Prostate gland (tissue), 2 donors: ENCODE measurements at regions not wholly inside any gene's neighbourhood (a gene's known extent, or its start where the extent isn't known, plus 50 kb on each side); places are given as distances from the start of the nearest gene placed in this dataset.
"Not testable (repeated sequence)": the region's sequence is repeated elsewhere in the genome, so short reads cannot be mapped to it uniquely, and the experiment has no call there.

ENCODE experiments used
- DNase-seq: peaks from one replicate; pipeline ENCODE4 v3.0.0-alpha.2; 2019; ENCODE audit warnings: low spot score
- H3K27ac ChIP-seq, 2 donors: fragments of 200-600 bp; sonication (generic); 2 replicates each; pipeline ENCODE4 v1.5.1; 2017 to 2019
- H3K27me3 ChIP-seq: fragments of 200-600 bp; sonication (generic); replicated peaks from 2 replicates; pipeline ENCODE4 v1.5.1; 2019; ENCODE audit not compliant: insufficient read depth
- H3K36me3 ChIP-seq, 2 donors: fragments of 200-600 bp; sonication (generic); 1 replicate in 1 of 2; 2 replicates in 1 of 2; pipeline versions ENCODE4 v1.5.1 to v1.8.1; 2017 to 2019
- H3K4me1 ChIP-seq: fragments of 200-600 bp; sonication (generic); replicated peaks from 2 replicates; pipeline ENCODE4 v1.5.1; 2019
- H3K4me3 ChIP-seq, 2 donors: fragments of 200-600 bp; sonication (generic); 2 replicates each; pipeline ENCODE4 v1.5.1; 2017 to 2019
- H3K9me3 ChIP-seq: fragments of 200-600 bp; sonication (generic); 2 replicates; pipeline ENCODE4 v1.5.1; 2017
- CTCF ChIP-seq, 4 experiments: fragments of 200-600 bp in 2 of 4; fragments of 450-650 bp in 2 of 4; sonication (generic) in 2 of 4; IDR thresholded peaks; 1 replicate in 3 of 4; 2 replicates in 1 of 4; pipeline ENCODE4 v1.5.1; 2016 to 2019; ENCODE audit warnings: antibody characterized with exemption in 4 of 4, mild to moderate bottlenecking in 2 of 4, moderate library complexity in 2 of 4
- POLR2A ChIP-seq: fragments of 450-650 bp; IDR thresholded peaks from one replicate; pipeline ENCODE4 v1.6.1; 2016; ENCODE audit warnings: antibody characterized with exemption, mild to moderate bottlenecking
- POLR2AphosphoS5 ChIP-seq: sonication (generic); formaldehyde crosslinking; IDR thresholded peaks from one replicate; pipeline ENCODE4 v1.6.1; 2017; ENCODE audit warnings: antibody characterized with exemption
- WGBS: methylation state at CpG from one replicate; pipeline ENCODE4 v1.1.5; 2018; 5-methylcytosine and 5-hydroxymethylcytosine counted together
- intact Hi-C: fragments of 100-400 bp; cut with DNase I; formaldehyde crosslinking; loops from one replicate; pipeline ENCODE4 v1.14.2; 2022

GRCh38 chr16:52350031-52350642, 196.8 kb downstream of the TOX3 start:
- no peaks in the 10 kb centered on the region for H3K27me3 ChIP-seq
- TF ChIP-seq POLR2A: no peak
- no peak for TF ChIP-seq CTCF (IDR thresholded peaks at IDR 0.05)
- no peak for TF ChIP-seq POLR2AphosphoS5
- H3K4me1 ChIP-seq: no peaks in the 10 kb centered on the region
- DNase-seq: no peak
- 80% methylated on average over 3 of the region's 3 CpGs for WGBS
- H3K4me3 ChIP-seq: no peak overlapping the region
- H3K36me3 ChIP-seq: no peaks in the 10 kb centered on the region
- intact Hi-C loops: no loop called here
- no peak overlapping the region for H3K27ac ChIP-seq
- no peaks in the 10 kb centered on the region for H3K9me3 ChIP-seq

GRCh38 chr16:52346709-52347108, 200.2 kb downstream of the TOX3 start:
- no peak for DNase-seq
- Histone ChIP-seq H3K4me1 (no peaks in the 10 kb centered on the region), H3K27ac (no peak overlapping the region), H3K27me3 (no peaks in the 10 kb centered on the region), H3K4me3 (no peak overlapping the region), H3K9me3 (no peaks in the 10 kb centered on the region), H3K36me3 (no peaks in the 10 kb centered on the region)
- whole genome bisulfite sequencing: 75% methylated on average over 2 of the region's 2 CpGs
- intact Hi-C loops: no loop called here
- TF ChIP-seq POLR2AphosphoS5: no peak
- TF ChIP-seq CTCF (IDR thresholded peaks at IDR 0.05): no peak
- no peak for TF ChIP-seq POLR2A

GRCh38 chr16:52333673-52334072, 213.3 kb downstream of the TOX3 start:
- 92% methylated on average over 8 of the region's 8 CpGs for WGBS
- DNase-seq, H3K36me3 ChIP-seq, H3K9me3 ChIP-seq, intact Hi-C loops, H3K27me3 ChIP-seq, H3K27ac ChIP-seq, H3K4me3 ChIP-seq, H3K4me1 ChIP-seq: not testable (repeated sequence)

GRCh38 chr16:52320930-52321439, 226.0 kb downstream of the TOX3 start:
- H3K27ac ChIP-seq: no peak overlapping the region
- no peak for DNase-seq
- no peaks in the 10 kb centered on the region for H3K9me3 ChIP-seq
- H3K4me3 ChIP-seq: no peak overlapping the region
- intact Hi-C loops: no loop called here
- no peaks in the 10 kb centered on the region for H3K27me3 ChIP-seq
- TF ChIP-seq CTCF (IDR thresholded peaks at IDR 0.05) (no peak), POLR2A (no peak), POLR2AphosphoS5 (no peak)
- no peaks in the 10 kb centered on the region for H3K36me3 ChIP-seq
- no peaks in the 10 kb centered on the region for H3K4me1 ChIP-seq
- 41% methylated on average over 6 of the region's 6 CpGs for WGBS

- H3K27me3 ChIP-seq: no peaks in the 10 kb centered on the region
- TF ChIP-seq POLR2AphosphoS5: no peak
- TF ChIP-seq POLR2A: no peak
- TF ChIP-seq CTCF (IDR thresholded peaks at IDR 0.05): no peak
- H3K4me1 ChIP-seq: no peaks in the 10 kb centered on the region
- H3K27ac ChIP-seq: no peak overlapping the region
- H3K4me3 ChIP-seq: no peak overlapping the region
- intact Hi-C loops: no loop called here
- no peaks in the 10 kb centered on the region for H3K9me3 ChIP-seq
- no peaks in the 10 kb centered on the region for H3K36me3 ChIP-seq
- 65% methylated on average over 2 of the region's 2 CpGs for WGBS
- no peak for DNase-seq
Measured at GRCh38 chr16:52318302-52319009, 228.5 kb downstream of the TOX3 start.
